NCI-H510A (cell line): ENCODE measurements at regions not wholly inside any gene's neighbourhood (a gene's known extent, or its start where the extent isn't known, plus 50 kb on each side); places are given as distances from the start of the nearest gene placed in this dataset.
"Not testable (repeated sequence)": the region's sequence is repeated elsewhere in the genome, so short reads cannot be mapped to it uniquely, and the experiment has no call there.

Experiments
- DNase-seq: peaks from one replicate; lab custom pipeline; 2025; lab: John Stamatoyannopoulos, UW

- DNase-seq = not testable (repeated sequence)
Measured at GRCh38 chr1:217039139-217039538, 315.9 kb upstream of the ESRRG start.

- no peak for DNase-seq
Measured at GRCh38 chr1:217036757-217037156, 313.5 kb upstream of the ESRRG start.

GRCh38 chr1:217032715-217033367 lies 309.6 kb upstream of the ESRRG start:
- DNase-seq = no peak

GRCh38 chr1:217029281-217030157 lies 306.3 kb upstream of the ESRRG start:
- DNase-seq = no peak

GRCh38 chr1:217027403-217028080 lies 304.3 kb upstream of the ESRRG start:
- DNase-seq = no peak

- DNase-seq = no peak
Measured at GRCh38 chr1:217026531-217026930, 303.3 kb upstream of the ESRRG start.

GRCh38 chr1:217025381-217025780 lies 302.2 kb upstream of the ESRRG start:
- DNase-seq = no peak

- DNase-seq = no peak
Measured at GRCh38 chr1:217024911-217025310, 301.7 kb upstream of the ESRRG start.

- DNase-seq = no peak
Measured at GRCh38 chr1:217021956-217022355, 298.7 kb upstream of the ESRRG start.

- DNase-seq = no peak
Measured at GRCh38 chr1:217021400-217021799, 298.2 kb upstream of the ESRRG start.

GRCh38 chr1:217019475-217019874 lies 296.2 kb upstream of the ESRRG start:
- DNase-seq = no peak

GRCh38 chr1:217018648-217019047 lies 295.4 kb upstream of the ESRRG start:
- DNase-seq = no peak

- DNase-seq = no peak
Measured at GRCh38 chr1:217017165-217017564, 293.9 kb upstream of the ESRRG start.

GRCh38 chr1:217014066-217014465 lies 290.8 kb upstream of the ESRRG start:
- DNase-seq = no peak

GRCh38 chr1:217012659-217013058 lies 289.4 kb upstream of the ESRRG start:
- DNase-seq = no peak

GRCh38 chr1:217011097-217011496 lies 287.9 kb upstream of the ESRRG start:
- DNase-seq = no peak

GRCh38 chr1:217010253-217010652 lies 287.0 kb upstream of the ESRRG start:
- DNase-seq = no peak

GRCh38 chr1:217009376-217009775 lies 286.1 kb upstream of the ESRRG start:
- no peak for DNase-seq

- no peak for DNase-seq
Measured at GRCh38 chr1:217004776-217005436, 281.7 kb upstream of the ESRRG start.

GRCh38 chr1:217003355-217003754 lies 280.1 kb upstream of the ESRRG start:
- DNase-seq = no peak

- no peak for DNase-seq
Measured at GRCh38 chr1:216997831-216998230, 274.6 kb upstream of the ESRRG start.

GRCh38 chr1:216997069-216997468 lies 273.8 kb upstream of the ESRRG start:
- no peak for DNase-seq
